ENCODE measurements at regions not wholly inside any gene's neighbourhood (a gene's known extent, or its start where the extent isn't known, plus 50 kb on each side); places are given as distances from the start of the nearest gene placed in this dataset.

DNA sequence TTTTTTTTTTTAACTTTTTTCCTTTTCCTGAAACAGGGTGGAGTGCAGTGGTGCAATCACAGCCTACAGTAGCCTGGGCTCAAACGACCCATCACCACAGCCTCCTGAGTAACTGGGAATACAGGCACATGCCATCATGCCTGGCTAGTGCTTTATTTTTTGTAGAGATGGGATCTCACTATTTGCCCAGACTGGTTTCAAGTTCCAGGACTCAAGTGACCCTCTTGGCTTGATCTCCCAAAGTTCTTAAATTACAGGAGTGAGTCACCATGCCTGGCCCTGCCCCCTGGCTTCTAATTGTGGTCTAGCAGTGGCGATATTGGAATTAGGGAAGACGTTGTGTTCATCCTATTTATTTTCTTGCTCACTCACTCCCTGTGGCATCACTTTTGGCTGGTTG, 1138.4 kb downstream of the SI start:
- DNase-seq (ENCODE audit: low spot score), result no peak

DNA sequence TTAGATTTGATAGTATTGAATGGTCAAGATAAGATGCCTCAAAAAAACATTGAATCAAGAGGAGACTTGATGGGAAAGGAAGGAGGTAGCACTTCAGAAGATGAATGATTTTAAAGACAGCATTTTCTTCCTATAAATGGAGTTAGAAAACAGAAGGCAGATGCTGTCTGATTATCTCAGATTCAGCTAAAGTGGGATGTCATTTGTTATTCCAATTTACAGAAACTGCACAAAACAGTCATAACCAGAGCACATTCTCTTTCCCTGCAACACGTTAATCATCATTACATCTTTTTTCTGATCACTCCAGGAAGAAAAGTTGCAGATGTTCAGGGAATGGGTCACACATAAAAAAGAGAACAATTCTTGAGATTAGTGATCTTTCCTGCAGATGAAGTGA, 1141.8 kb downstream of the SI start:
- DNase-seq (ENCODE audit: low spot score), result no peak

DNA sequence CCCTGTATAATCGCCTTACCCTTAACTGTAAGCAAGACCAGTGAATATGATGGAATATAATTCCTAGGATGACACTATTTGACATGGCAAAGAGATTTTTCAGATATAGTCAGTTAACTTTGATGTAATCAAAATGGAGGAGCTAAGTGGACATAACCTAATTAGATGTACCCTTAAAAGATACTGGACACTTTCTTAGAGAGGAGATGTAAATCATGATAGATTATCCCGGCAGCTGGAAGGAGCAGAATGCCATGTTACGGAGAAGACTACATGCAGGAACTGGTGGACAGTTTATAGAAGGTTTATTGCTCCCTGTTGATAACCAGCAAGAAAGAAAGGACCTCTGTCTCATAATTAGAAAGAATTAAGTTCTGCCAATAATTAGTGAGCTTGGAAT, 1142.9 kb downstream of the SI start:
- DNase-seq (ENCODE audit: low spot score), result no peak

DNA sequence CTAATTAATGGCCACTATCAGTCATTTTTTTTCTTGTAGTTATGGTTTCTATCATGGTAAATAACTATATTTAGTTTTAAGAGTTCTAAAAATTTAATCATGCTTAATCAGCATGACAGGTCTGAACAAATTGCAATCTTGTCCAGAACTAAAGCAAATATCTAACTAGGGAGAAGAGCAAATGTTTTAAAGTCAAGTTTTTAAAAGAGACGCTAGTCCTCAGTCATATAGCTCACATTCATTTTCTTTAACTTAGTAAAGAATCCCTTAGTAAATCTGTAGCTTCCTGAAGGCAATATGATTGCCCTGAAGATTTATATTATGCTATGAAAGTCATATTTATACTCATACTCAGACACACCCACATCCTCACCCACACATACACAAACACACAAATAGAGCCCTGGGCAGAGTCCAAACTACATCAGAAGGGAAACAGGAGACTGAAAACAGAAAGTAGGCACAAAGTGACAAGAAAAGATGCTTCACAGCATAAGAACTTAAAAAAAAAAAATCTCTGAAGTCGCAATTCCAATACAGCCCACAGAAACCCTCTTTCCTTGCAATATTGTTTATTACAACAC, 1149.1 kb downstream of the SI start:
- no peak for DNase-seq (ENCODE audit: low spot score)

DNA sequence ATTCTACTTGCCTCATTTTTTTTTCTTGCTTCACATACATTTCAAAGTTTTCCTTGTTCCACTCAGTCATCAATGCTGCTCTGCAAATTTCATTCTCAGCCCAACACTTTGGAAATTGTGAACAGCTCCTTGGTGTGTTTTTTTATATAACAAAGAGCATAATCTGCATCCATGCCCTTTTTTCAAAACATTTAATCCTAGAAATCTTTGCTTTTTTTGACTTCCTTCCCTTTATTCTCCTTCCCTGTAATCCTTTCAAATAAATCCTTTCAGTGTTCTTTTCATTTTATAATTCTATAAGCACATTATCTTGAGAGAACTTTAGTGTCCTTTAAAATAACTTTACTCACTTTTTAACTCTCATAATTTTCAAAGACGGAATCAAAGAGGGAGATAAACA, 1150.8 kb downstream of the SI start:
- DNase-seq (ENCODE audit: low spot score), result no peak

DNA sequence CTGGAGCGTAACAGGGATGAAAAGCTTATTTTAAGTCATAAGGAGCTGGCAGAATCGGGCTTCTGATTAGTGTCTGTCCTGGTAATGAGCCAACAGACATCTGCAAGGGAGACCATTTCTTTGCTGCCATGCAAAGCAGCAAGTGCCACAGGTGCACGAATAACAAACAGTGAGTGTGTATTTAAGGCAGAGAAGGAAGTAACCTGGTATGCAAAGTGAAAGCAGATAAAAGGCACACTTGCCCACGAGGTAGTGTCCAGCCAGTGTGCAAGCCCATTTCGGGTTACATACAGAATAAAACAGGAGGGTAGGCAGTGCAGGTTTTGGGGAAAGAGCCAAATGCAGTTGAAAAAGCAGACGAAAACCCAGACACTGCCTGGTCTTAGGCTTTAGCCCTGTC, 1153.7 kb downstream of the SI start:
- no peak for DNase-seq (ENCODE audit: low spot score)

DNA sequence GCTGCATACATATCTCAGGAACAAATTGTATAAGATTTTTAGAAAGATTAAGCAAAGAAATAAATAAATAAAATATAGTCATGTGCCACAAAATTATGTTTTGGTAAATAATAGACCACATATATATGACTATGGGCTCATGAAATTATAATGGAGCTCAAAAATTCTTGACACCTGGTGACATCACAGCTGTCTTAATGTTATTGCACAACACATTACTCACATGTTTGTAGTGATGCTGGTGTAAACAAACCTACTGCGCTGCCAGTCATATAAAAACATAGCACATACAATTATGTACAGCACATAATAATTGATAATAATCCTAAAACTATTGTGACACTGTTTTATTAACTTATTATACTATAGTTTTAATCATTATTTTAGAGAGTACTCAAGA, 1159.1 kb downstream of the SI start:
- no peak for DNase-seq (ENCODE audit: low spot score)

DNA sequence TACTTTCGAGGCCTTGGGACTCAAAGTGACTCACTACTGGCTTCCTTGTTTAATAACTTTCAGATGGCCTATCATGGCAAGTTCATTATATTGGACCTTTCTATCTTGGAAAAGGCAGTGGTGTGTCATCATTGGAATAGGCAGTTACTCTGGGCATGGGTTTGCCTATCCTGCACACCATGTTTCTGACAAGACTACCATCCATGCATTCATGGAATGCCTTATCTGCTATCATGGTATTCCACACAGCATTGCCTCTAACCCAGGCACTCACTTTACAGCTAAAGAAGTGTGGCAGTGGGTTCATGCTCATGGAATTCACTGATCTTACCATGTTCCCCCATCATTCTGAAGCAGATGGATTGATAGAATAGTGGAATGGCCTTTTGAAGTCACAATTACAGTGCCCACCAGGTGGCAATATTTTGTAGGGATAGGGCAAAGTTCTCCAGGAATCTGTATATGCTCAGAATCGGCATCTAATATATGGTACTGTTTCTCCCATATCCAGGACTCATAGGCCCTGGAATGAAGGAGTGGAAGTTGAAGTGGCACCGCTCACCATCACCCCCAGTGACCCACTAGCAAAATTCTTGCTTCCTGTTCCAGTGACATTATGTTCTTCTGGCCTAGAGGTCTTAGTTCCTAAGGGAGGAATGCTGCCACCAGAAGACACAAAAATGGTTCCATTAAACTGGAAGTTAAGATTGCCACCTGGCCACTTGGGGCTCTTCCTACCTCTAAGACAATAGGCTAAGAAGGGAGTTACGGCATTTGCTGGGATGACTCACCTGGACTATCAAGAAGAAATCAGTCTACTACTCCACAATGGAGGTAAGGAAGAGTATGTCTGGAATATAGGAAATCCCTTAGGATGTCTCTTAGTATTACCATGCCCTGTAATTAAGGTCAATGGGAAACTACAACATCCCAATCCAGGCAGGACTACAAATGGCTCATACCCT, 1161.4 kb downstream of the SI start:
- DNase-seq (ENCODE audit: low spot score), result no peak

DNA sequence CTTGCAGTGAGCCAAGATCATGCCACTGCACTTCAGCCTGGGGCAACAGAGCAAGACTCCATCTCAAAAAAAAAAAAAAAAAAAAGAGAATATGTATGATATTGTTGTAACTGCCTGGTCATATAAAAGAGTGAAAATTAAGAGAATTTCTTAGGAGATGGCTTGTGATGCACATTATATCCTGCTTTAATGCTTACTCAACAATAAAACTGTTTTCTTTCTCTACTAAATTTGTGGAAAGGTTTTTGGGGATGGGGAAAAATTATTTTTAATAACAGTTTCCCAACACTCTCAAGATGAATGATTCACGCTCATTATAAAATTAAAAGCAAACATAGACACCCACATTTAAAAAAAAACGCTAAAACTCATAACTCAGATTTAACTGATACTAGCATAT, 1163.0 kb downstream of the SI start:
- DNase-seq (ENCODE audit: low spot score), result no peak

DNA sequence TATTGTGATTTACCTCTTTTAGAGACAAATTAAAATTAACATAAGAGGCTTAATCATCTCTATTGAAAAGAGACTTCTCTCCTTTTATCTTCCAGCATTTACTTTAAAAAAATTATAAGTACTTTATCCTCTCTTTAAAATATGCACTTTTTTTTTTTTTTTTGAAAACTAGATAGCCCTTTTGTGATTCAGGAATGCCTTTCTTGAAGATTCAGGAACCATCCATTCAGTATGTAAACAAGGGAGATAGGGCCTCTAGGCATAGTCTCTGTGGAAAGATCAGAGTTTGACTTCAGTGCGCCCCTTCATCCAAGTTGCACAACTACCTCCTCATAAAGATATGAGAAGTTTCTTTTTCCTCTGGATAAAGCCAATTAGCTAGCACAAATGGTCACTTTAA, 1163.7 kb downstream of the SI start:
- DNase-seq (ENCODE audit: low spot score), result no peak

DNA sequence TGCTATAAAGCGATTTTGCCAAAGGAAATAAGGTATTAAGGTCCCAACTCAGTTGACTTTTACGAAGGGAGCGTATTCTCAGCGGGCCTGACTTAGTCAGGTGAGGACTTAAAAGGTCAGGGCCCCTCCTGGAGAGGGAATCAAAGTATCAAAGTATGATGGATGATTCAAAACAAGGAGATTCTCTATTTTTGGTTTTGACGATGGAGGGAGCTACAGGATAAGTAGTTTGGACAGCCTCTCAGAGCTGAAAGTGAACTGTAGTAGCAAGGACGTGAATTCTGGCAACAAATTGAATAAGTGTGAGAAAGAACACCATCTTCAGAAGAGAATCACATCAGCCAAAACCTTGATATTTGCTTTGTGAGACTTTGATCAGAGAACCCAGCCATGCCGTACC, 1186.5 kb downstream of the SI start:
- no peak for DNase-seq (ENCODE audit: low spot score)

DNA sequence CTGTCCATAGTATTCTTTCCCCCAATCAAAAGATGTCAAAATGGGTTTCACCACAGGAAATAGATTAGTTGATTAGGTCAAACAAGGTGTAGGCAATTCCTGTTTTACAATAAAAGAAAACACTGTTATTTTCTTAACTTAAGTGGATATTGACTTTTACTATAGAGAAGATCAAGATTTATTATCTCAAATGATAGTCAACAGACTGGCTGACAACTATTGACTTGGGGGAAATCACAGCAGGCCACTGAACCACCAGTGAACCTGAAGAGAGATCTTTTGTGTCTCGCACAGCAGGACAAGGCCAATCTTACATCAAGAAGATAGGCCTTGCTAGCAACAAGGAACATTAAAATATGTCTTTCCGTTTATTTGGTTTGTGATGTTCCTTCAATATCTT, 1187.6 kb downstream of the SI start:
- no peak for DNase-seq (ENCODE audit: low spot score)

DNA sequence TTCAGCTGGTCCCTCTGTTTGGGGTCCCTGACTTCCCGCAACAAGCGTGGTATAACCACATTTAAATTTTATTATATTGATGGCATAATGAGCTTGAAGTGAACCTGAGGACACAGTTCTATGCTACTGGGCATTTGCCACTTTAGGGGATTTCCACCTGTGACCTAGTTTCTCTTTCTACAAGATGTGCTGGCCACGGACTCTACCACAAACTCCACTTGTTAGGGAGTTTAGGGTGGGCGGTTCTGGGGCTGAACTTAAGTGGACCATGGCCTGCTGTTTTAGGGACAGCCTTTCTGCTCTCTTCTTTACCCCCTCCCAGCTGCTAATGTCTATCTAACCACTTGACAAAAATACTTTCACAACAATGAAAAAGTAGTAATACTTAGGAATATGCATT, 1199.1 kb downstream of the SI start:
- DNase-seq (ENCODE audit: low spot score), result no peak

DNA sequence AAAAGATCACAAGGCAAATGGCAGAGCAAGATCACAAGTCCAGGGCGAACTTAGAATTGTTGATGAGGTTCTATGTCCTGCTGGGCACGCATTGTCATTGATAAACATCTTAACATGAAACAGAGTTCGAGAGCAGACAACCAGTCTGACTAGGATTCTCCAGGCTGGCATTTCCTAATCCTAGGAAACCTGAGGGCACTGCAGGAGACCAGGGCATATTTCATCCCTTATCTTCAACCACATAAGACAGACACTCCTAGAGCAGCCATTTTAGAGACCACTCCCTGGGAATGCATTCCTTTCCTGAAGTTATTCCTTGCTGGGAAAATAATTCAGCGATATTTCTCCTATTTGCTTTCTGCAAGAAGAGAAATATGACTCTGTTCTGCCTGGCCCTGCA, 1199.9 kb downstream of the SI start:
- DNase-seq (ENCODE audit: low spot score), result no peak

DNA sequence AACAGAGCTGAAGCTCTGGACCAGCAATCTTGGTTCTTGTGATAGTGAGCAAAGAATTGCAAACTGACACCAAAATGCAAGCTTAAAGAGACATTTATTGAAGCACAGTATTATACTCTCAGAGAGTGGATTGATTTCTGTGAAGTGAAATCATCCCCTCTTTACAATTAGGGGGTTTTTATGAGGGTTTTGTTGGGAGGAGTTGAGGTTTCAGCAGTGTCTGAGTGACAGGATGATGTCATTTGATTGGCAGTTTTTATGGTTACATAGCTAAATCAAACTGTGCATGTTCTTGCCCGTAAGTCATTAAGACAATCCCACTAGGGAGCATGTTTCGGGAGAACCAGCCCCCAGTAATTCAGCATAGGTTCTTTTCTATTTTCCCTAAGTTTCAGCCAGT, 1200.5 kb downstream of the SI start:
- no peak for DNase-seq (ENCODE audit: low spot score)

DNA sequence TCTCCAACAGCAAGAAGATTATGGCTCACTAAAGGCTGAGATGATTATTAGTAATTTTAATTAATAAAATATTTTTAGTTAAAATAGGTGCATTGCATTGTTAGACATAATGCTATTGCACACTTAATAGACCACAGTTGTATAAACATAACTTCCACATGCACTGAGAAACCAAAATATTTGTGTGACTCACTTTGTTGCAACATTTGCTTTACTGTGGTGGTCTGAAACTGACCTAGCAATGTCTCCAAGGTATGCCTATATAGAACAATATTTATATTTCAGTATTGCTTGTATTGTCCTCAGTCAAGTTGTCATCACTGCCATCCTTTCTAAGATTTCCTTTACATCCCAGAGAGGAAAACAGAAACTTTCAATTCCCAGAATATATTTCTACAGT, 1215.2 kb downstream of the SI start:
- no peak for DNase-seq (ENCODE audit: low spot score)

DNA sequence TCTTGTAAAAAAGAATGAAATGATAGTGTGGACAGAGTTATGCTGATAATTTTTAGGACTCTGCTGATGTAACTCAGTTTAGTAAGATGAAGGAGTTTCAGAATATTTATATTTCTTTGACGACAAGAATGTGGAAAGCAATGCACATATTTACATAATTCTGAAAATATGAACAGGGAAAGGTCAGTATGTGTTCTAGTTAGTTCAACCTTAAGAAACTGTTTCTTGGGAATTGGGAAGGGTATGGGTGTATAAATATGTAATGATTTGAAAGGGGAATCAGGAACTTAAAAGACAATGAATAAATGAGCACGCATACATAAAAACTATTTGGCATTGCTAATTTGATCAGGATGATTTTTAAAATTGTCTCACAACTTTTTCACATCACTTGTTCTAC, 1226.1 kb downstream of the SI start:
- no peak for DNase-seq (ENCODE audit: low spot score)

DNA sequence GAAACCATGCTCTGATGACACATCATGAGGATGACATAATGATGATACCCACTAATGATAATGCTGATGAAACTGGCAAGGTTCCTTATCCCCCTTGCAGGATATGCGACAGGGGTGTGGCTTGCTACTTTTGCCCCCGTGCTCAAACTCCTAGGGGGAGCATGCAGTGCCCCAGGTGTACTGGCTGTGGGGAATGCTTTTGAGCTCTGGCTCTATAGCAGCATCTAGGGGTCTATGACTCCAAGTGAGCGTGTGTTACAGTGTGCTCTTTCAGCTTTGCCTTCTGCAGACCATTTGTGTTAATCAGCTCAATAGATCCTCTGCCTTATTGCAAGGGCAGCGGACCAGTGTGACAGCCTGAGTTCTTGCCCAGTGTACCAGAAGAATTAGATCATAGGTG, 1239.5 kb downstream of the SI start:
- no peak for DNase-seq (ENCODE audit: low spot score)

DNA sequence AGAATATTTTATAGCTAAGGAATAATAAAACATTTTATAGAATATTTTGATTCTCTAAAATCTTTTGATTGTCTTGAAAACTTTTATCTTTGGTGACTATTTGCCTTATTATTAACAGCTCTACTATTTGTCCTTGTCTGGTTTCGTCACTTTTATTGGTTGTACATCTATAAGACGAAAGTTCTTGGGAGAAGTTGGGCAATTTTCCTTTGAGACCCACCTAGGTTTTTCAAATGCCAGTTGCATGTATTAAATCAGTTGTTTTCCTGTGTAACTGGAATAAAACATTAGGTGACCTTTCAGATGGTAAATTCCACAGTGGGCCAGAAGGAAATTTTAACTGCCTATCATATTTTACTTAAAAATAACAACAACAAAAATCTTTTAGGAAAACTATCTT, 1245.7 kb downstream of the SI start:
- DNase-seq (ENCODE audit: low spot score), result no peak

DNA sequence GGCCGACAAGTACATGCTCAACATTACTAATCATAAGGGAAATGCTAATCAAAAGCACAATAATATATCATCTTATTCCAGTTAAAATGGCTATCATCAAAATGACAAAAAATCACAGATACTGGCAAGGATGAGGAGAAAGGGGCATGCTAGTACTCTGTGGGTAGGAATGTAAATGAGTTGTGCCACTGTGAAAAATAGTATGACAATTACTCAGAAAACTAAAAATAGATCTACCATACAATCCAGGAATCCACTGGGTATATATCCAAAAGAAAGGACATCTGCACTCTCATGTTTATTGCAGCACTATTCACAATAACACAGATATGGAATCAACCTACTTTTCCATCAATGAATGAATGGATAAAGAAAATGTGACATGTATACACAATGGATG, 1256.5 kb downstream of the SI start:
- no peak for DNase-seq (ENCODE audit: low spot score)

DNA sequence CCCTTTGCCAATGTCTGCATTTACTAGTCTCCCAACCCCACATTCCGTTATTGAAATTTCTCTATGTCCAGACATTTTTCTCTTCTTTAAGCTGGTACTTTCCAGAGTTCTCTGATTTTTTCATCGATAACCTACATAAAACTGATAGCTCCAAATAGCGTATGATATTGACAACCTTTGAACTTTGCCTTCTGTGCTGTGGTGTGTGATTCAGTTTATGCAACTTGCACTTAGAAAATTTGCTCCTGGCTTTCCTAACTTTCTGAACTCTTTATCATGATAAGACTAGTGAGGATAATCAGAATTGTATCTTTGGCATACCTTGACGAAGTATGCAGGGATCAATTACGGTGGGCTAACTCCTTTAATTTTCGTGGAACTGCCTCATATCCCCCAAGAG, 1261.3 kb downstream of the SI start:
- no peak for DNase-seq (ENCODE audit: low spot score)

DNA sequence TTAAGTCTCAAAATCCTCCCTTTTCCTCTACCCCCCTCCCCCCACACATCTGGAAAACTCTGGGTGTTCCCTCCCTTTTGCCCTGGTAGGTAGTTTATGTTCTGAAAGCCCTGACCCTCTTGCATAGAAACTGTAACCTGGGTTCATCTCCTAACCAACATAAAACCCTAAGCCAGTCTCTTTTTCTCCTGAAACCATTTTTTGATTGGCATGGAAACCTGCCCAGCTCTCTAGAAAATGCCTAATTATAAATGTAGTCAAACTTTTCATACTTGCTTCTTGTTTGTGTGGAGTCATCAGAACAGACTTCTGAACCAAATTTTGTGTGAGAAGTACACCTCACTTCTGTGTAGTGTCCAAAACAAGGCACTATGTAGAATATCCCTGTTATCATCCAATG, 1264.4 kb downstream of the SI start:
- DNase-seq (ENCODE audit: low spot score), result no peak

DNA sequence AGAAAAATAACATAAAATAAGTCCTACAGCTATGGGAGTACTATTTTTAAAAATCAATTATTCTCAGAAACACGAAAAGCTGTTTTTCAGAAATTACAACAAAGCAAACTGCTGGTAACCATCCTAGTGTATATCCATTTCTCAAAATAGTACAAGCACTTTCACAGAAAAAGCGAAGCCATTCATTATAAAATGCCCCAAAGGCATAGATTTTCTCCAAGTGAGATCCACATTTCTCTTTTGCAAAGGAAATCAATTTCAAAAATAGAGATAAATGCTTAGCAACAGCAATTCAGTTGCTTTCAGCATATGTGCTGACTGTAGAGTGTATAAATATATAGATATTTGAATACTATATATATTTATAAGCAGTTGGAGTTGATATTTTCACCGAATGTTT, 1266.3 kb downstream of the SI start:
- DNase-seq (ENCODE audit: low spot score), result no peak

DNA sequence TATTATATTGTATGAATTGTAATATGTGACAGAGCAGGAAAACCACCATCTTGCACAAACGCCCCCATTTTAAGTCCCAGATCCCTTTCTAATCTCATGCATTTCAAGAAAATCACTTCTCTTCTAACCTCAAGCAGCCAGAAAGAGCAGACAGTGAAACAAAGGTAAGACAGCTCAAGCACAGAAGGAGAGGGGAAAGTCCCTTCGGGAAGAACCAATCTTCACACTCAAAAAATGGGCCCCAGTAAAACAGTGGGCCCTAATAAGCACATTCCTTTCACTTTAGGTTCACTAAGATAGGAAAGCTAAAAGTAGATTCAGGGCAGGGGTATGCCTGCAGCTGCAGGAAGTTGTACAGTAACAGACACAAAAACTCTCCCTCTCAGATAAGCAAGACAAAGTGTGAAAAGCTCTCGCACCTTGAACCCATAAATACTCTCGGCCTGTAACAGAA, 1268.7 kb downstream of the SI start:
- no peak for DNase-seq (ENCODE audit: low spot score)
